ENCODE measurements at regions not wholly inside any gene's neighbourhood (a gene's known extent, or its start where the extent isn't known, plus 50 kb on each side); places are given as distances from the start of the nearest gene placed in this dataset.

DNA sequence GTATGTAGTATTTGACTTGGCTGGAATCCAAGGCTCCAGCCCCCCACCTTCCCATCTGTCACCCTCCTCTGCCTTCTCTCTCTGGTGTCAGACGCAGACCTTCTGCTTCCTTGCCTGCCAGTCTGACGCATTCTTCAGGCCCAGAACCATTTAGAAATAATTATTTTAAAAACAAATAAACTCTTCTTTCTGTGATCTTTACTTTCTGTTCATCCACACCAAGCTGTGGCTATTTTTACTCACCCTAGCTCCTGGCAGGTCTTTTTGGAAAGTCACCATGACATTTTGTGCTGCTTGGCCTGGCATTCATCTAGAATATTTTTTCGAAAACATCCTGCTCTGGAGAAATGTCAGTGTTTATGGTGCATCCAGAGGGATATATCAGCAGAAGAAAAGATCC is 330.7 kb upstream of the ASIC2 start:
- H3K4me3 Mint-ChIP-seq, result no peak overlapping the region
- no peak for DNase-seq
- H3K36me3 Mint-ChIP-seq (ENCODE audit: low read depth), result no peaks in the 10 kb centered on the region
- H3K4me1 Mint-ChIP-seq (ENCODE audit: low read depth), result no peaks in the 10 kb centered on the region
- H3K27ac Mint-ChIP-seq, result no peak overlapping the region
- no peaks in the 10 kb centered on the region for H3K9me3 Mint-ChIP-seq
- H3K27me3 Mint-ChIP-seq, result peaks cover 2% of the 10 kb centered on the region

DNA sequence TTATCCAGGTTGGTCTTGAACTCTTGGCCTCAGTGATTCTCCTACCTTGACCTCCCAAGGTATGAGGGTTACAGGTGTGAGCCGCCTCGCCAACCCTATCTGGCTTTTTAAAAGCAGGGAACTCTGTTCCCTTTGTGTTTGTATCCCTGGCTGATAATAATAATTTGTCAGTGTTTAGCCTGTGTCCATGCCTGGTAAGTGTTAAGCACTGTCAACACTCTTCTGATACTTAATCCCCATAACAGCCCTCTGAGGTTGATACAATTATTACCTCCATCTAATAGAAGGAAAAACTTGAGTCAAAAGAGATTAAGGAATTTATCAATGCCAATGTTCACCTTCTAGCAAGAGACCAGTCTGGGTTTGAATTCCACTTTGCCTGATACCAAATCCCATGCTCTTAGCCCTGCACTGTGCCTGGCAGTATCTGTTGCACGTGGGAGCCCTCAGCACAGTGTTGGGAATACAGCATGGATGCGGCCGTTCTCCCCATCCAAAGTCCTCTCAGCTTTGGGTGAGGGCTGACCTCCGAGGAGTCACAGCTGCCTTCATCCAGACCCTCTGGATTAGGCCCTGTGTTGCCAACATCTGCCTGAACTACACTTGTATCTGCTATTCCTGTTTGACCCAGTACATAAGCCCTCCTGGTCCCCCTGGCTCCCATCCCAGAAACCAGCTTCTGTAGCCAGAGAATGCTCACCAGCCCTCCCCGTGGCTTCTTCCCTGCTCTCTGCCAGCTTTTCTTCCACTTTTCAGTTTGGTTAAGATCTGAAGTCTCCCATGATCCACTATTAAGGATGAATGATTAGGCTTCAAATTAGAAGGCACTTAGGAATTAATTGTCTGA is 335.6 kb upstream of the ASIC2 start:
- no peaks in the 10 kb centered on the region for H3K4me1 Mint-ChIP-seq (ENCODE audit: low read depth)
- no peaks in the 10 kb centered on the region for H3K36me3 Mint-ChIP-seq (ENCODE audit: low read depth)
- H3K4me3 Mint-ChIP-seq, result no peak overlapping the region
- peaks cover 9% of the 10 kb centered on the region for H3K27me3 Mint-ChIP-seq
- H3K9me3 Mint-ChIP-seq, result peaks cover 11% of the 10 kb centered on the region
- DNase-seq, result no peak
- H3K27ac Mint-ChIP-seq, result no peak overlapping the region

DNA sequence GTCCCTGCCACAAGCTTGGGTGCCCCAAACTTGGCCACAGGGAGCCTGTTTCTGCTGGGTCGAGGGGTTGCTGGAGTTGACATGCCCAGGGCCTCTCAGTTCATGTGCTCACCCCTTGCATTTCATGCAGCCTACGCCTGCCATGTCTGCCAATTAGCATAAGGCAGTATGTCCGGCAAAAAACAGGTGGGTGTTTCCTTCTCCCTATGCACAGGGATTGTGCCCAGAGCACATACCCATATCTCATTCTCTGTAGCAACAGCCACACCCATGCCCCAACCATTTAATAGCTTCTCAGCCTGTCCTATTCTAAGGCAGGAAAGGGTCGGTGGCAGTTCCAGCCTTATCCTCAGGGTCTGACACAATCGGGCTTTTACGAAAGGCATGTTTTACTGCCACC is 340.4 kb upstream of the ASIC2 start:
- H3K36me3 Mint-ChIP-seq (ENCODE audit: low read depth), result no peaks in the 10 kb centered on the region

DNA sequence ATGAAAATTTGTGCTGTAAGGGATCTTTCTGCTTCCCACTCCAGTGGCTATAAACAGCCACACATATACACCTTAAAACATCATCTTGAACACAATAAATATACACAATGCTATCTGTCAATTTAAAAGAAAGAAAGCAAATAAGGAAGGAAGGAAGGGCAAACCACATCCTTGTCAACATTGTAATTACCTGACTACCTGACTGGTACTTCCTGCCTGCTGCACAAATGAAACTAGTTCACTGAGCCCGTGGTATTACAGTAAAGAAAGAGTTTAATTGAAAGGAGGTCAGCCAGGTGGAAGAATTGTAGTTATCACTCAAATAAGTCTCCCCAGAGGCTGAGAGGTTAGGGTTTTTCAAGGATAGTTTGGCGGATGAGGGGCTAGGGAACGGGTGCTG is 344.4 kb upstream of the ASIC2 start:
- Mint-ChIP-seq H3K27ac (no peak overlapping the region), H3K4me1 (ENCODE audit: low read depth) (peaks cover 11% of the 10 kb centered on the region), H3K27me3 (peaks cover 9% of the 10 kb centered on the region)

More for the DNA sequence above, 340.4 kb upstream of the ASIC2 start:
- peaks cover 21% of the 10 kb centered on the region for H3K9me3 Mint-ChIP-seq
- H3K27me3 Mint-ChIP-seq, result peaks cover 12% of the 10 kb centered on the region
- peaks cover 11% of the 10 kb centered on the region for H3K4me1 Mint-ChIP-seq (ENCODE audit: low read depth)
- no peak overlapping the region for H3K4me3 Mint-ChIP-seq
- no peak overlapping the region for H3K27ac Mint-ChIP-seq
- no peak for DNase-seq

DNA sequence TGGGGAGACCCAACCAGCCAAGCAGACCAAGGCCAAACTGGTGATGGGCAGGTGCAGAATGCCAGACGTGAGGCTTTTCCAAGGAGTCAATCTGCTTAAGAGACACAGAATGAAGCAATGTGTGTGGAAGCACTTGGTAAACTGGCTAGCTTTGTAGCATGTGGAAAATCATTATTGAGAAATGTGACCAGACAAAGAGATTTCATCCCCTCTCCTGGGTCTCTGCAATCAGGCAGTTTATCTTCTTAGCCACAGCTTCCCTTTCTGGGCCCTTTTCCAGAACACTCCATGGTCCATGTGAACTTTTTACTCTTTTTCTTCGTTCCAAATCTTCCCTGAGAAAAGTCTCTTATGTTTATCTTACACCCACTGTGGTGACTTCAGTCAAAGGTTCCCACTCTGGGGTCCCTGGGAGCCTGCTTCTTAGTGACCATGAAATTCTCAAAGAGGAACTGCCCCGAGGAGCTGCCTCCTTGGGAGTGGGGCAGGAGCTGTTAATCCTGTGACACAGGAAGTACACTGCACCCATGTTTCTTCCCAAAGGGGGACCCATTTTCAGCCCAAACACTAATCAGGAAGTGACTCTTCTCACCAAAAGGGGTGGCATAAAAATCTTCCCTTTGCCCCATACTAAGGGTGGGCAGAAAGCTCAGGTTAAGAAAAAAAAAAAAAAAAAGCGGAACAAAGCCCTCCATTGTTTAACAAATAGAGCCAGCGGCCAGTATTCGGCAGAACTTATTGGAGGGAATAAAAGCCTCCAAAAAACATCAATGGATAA is 346.2 kb upstream of the ASIC2 start:
- Mint-ChIP-seq H3K4me3 (no peak overlapping the region), H3K27me3 (peaks cover 3% of the 10 kb centered on the region)
- DNase-seq, result no peak

More for the DNA sequence above, 344.4 kb upstream of the ASIC2 start:
- H3K4me3 Mint-ChIP-seq, result no peak overlapping the region
- no peaks in the 10 kb centered on the region for H3K36me3 Mint-ChIP-seq (ENCODE audit: low read depth)
- H3K9me3 Mint-ChIP-seq, result peaks cover 10% of the 10 kb centered on the region
- DNase-seq, result no peak

DNA sequence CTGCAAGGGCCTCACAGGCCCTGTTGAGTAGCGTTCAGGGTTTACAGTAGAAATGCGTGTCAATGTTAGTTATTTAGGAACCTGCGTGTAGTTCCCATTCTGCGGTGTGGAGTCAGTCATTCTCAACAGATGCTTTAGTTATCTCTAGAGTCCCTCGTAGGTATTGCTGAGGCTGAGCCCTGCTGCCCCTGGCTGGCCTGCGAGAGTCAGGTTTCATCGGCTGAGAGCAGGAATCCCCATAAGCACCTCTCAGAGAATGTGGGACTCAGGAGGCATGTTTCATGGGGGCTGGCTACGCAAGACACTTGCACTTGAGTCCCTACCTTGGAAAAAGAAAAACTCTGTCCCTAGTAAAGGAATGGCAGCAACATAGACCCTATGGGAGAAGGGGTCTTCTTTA is 347.5 kb upstream of the ASIC2 start:
- H3K9me3 Mint-ChIP-seq, result peaks cover 10% of the 10 kb centered on the region
- H3K4me3 Mint-ChIP-seq, result no peak overlapping the region
- H3K4me1 Mint-ChIP-seq (ENCODE audit: low read depth), result peaks cover 11% of the 10 kb centered on the region
- no peak overlapping the region for H3K27ac Mint-ChIP-seq
- no peaks in the 10 kb centered on the region for H3K36me3 Mint-ChIP-seq (ENCODE audit: low read depth)
- peaks cover 9% of the 10 kb centered on the region for H3K27me3 Mint-ChIP-seq
- DNase-seq, result no peak

More for the DNA sequence above, 346.2 kb upstream of the ASIC2 start:
- no peak overlapping the region for H3K27ac Mint-ChIP-seq
- peaks cover 11% of the 10 kb centered on the region for H3K4me1 Mint-ChIP-seq (ENCODE audit: low read depth)
- H3K9me3 Mint-ChIP-seq, result peaks cover 10% of the 10 kb centered on the region
- H3K36me3 Mint-ChIP-seq (ENCODE audit: low read depth), result no peaks in the 10 kb centered on the region

DNA sequence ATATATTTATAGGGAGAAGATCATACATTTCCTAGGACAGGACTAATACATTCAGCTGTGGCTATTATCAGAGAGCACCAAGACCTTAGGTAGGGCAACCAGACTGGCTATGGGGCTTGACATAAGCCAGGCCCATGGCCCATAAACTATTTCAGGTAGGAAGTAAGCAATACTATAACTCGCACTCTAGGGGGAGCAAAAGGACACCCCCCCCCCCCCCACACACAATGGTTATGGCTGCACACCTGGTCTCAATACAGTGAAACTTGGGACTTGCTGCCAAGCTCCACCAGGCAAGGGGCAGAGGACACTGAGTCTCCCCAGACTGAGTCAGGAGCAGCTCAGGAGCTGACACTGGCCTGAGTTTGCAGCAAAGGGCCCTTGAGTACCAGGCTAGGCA is 348.9 kb upstream of the ASIC2 start:
- H3K4me3 Mint-ChIP-seq, result no peak overlapping the region
- no peak overlapping the region for H3K27ac Mint-ChIP-seq
- H3K36me3 Mint-ChIP-seq (ENCODE audit: low read depth), result no peaks in the 10 kb centered on the region
- peaks cover 7% of the 10 kb centered on the region for H3K9me3 Mint-ChIP-seq
- H3K4me1 Mint-ChIP-seq (ENCODE audit: low read depth), result peaks cover 7% of the 10 kb centered on the region
- no peak for DNase-seq
- H3K27me3 Mint-ChIP-seq, result peaks cover 22% of the 10 kb centered on the region

DNA sequence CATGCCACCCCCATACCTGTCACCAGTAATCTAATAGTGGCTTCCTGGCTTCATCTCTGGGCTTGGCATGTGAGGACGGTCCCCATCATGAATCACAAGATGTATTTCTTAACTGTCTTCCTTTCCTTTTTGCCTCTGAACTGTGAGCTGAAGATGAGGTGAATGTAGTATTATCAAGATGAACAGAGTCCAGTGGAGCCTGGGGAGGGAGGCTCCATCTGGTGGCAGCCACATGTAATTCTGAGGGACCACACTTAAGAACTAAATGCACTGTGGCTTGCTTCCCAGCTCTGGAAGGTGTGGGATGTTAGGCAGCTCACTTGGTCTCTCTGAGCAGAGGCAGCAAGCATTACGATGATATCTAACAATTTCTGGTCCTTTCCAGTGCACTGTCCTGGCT is 354.9 kb upstream of the ASIC2 start:
- no peak overlapping the region for H3K27ac Mint-ChIP-seq
- H3K9me3 Mint-ChIP-seq, result no peaks in the 10 kb centered on the region
- peaks cover 33% of the 10 kb centered on the region for H3K27me3 Mint-ChIP-seq
- no peak overlapping the region for H3K4me3 Mint-ChIP-seq
- DNase-seq, result no peak
- no peaks in the 10 kb centered on the region for H3K36me3 Mint-ChIP-seq (ENCODE audit: low read depth)
- no peaks in the 10 kb centered on the region for H3K4me1 Mint-ChIP-seq (ENCODE audit: low read depth)

DNA sequence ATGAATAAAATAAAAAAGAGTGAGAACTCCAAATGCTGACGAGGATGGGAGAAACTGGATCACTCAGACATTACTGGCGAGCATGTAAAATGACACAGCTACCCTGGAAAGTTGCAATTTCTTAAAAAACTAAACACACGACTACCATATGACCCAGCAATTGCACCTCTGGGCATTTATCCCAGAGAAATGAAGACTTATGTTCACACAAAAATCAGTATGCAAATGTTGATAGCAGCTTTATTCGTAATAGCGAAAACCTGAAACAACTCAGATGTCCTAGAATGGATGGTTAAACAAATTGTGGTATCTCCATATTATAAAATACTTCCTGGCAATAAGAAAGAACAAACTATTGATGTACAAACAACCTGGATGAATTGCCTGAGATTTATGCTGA is 357.2 kb upstream of the ASIC2 start:
- H3K36me3 Mint-ChIP-seq (ENCODE audit: low read depth), result no peaks in the 10 kb centered on the region
- H3K9me3 Mint-ChIP-seq, result no peaks in the 10 kb centered on the region
- H3K4me3 Mint-ChIP-seq, result no peak overlapping the region
- no peaks in the 10 kb centered on the region for H3K4me1 Mint-ChIP-seq (ENCODE audit: low read depth)
- no peak for DNase-seq
- no peak overlapping the region for H3K27ac Mint-ChIP-seq
- H3K27me3 Mint-ChIP-seq, result peaks cover 26% of the 10 kb centered on the region

DNA sequence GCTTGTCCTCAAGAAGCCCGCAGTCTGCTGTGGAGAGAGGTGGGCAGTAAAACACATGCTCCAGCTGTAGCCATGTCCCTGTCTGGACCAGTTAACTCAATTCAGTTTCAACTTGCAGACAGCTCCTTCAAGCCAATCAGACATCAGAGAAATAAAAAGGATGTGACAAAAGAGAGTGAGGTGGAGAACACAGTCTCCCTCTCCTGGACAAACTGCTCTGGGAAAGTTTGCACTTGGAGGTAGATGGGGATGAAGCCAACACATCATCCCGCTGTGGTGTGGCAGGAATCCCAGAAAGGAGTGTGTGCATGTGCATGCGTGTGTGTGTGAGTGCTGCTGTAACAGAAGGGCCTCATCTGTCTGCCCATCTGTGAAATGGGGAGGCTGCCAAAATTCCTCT is 358.6 kb upstream of the ASIC2 start:
- peaks cover 17% of the 10 kb centered on the region for H3K27me3 Mint-ChIP-seq
- H3K4me1 Mint-ChIP-seq (ENCODE audit: low read depth), result no peaks in the 10 kb centered on the region
- no peak for DNase-seq
- H3K27ac Mint-ChIP-seq, result no peak overlapping the region
- H3K4me3 Mint-ChIP-seq, result no peak overlapping the region
- no peaks in the 10 kb centered on the region for H3K36me3 Mint-ChIP-seq (ENCODE audit: low read depth)
- H3K9me3 Mint-ChIP-seq, result no peaks in the 10 kb centered on the region

DNA sequence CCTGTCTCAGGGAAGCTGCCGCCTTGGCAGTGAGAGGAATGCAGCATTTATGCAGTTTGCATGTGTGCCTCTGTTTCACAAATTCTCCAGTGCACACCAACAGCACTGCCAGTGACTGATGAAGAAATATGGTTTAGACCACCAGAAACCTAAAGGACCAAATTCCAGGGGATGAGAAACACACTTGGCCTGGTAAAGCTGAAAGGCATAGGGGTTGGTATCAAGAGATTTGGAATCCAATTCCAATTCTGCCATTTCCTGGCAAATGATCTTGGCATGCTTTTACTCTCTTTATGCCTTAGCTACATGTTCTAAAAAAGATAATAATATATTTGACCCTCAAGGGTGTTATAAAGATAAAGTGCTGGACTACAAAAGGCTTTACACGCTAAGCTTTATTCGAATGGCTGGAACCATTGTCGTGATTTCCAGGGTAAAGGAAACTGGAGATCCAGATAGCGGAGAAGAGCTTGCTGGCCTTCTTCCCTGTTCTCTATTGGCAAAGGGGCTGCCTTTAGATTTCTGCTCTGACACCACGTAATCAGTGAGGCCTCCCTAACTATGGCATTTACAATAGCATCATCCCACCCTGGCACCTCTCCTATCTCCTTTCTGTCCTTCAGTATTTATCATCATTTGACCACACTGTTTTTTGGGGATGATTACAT is 359.8 kb upstream of the ASIC2 start:
- DNase-seq, result no peak
- no peak overlapping the region for H3K27ac Mint-ChIP-seq
- no peaks in the 10 kb centered on the region for H3K4me1 Mint-ChIP-seq (ENCODE audit: low read depth)
- H3K9me3 Mint-ChIP-seq, result no peaks in the 10 kb centered on the region
- H3K36me3 Mint-ChIP-seq (ENCODE audit: low read depth), result no peaks in the 10 kb centered on the region
- peaks cover 9% of the 10 kb centered on the region for H3K27me3 Mint-ChIP-seq
- H3K4me3 Mint-ChIP-seq, result no peak overlapping the region

DNA sequence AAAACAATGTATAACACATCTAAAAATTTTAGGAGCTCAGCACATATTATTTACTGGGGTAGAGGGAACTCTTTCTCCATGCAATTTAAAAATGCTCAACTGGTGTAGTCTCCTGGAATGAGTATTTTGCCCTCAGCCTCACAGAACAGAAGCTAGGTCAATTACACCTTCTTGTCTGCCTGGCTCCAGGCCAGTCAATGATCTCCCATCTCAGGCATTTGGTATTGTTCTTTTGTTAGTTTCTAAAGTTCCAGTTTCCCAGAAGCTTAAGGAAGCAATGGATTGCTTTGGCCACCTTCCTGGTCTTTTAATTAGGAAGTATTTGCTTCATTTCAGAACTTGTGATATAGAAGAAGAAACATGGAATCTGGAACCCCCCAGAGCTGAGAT is 360.3 kb upstream of the ASIC2 start:
- Mint-ChIP-seq H3K27ac (no peak overlapping the region), H3K9me3 (no peaks in the 10 kb centered on the region), H3K4me3 (no peak overlapping the region), H3K4me1 (ENCODE audit: low read depth) (no peaks in the 10 kb centered on the region), H3K36me3 (ENCODE audit: low read depth) (no peaks in the 10 kb centered on the region), H3K27me3 (peaks cover 6% of the 10 kb centered on the region)
- no peak for DNase-seq

DNA sequence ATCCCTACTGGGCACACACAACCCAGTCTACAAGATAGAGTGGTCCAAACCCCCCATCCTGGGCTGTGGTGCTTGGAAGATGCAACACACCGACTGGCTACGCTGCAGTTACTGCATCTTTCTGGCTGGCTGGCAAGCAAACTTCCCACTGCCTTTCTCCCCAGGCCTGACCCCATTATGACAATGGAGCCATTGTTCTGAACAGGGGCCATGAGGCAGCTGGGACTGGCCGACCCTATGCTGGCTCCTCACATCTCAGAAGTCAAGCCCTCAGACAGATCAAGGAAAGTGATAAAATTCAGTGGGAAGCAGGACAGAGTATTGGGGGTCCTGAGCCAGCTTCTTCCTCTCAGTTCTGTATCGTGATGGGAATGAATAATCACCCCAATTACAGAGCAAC is 364.1 kb upstream of the ASIC2 start:
- Mint-ChIP-seq H3K9me3 (no peaks in the 10 kb centered on the region), H3K36me3 (ENCODE audit: low read depth) (no peaks in the 10 kb centered on the region), H3K4me3 (no peak overlapping the region), H3K4me1 (ENCODE audit: low read depth) (no peaks in the 10 kb centered on the region), H3K27me3 (peaks cover 2% of the 10 kb centered on the region), H3K27ac (no peak overlapping the region)
- DNase-seq, result no peak

DNA sequence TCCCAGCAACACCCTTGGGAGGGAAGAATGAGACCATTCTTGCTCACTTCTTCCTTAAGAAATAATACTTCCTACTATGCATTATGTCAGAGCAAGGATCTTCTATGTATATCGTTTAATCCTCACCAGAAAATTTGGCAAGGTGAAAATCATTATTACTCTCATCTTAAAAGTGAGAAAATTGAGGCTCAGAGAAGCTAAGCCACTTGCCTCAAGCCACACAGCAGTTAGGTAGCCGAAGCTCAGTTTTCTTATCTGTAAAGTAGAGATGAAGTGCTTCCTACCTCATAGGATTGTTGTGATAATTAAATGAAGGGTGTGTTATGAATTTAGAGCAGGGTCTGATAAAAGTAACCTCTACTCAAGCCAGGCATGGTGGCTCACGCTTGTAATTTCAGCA is 368.9 kb upstream of the ASIC2 start:
- H3K36me3 Mint-ChIP-seq (ENCODE audit: low read depth), result no peaks in the 10 kb centered on the region
- no peaks in the 10 kb centered on the region for H3K9me3 Mint-ChIP-seq
- peaks cover 23% of the 10 kb centered on the region for H3K27me3 Mint-ChIP-seq
- H3K4me3 Mint-ChIP-seq, result no peak overlapping the region
- no peak overlapping the region for H3K27ac Mint-ChIP-seq
- H3K4me1 Mint-ChIP-seq (ENCODE audit: low read depth), result peaks cover 2% of the 10 kb centered on the region
- DNase-seq, result no peak
